Transverse colon (tissue), 4 donors: ENCODE measurements at regions not wholly inside any gene's neighbourhood (a gene's known extent, or its start where the extent isn't known, plus 50 kb on each side); places are given as distances from the start of the nearest gene placed in this dataset.

ENCODE experiments used
- CTCF ChIP-seq, 5 experiments: fragments of 200-600 bp in 3 of 5; fragments of 450-650 bp in 2 of 5; sonication (generic) in 3 of 5; IDR thresholded peaks; 1 replicate in 2 of 5; 2 replicates in 3 of 5; pipeline ENCODE4 v1.5.1; 2016 to 2017; ENCODE audit warnings: antibody characterized with exemption in 5 of 5, inconsistent platforms in 3 of 5, mild to moderate bottlenecking in 2 of 5, moderate library complexity in 1 of 5
- EP300 ChIP-seq: sonication (generic); formaldehyde crosslinking; IDR thresholded peaks from one replicate; pipeline ENCODE4 v1.6.1; 2017; ENCODE audit warnings: antibody characterized with exemption, low read depth
- POLR2A ChIP-seq: fragments of 450-650 bp; IDR thresholded peaks from one replicate; pipeline ENCODE4 v1.6.1; 2016; ENCODE audit warnings: antibody characterized with exemption, mild to moderate bottlenecking, moderate library complexity
- POLR2AphosphoS5 ChIP-seq, 3 donors: sonication (generic); formaldehyde crosslinking; IDR thresholded peaks; one replicate each; pipeline ENCODE4 v1.6.1; 2016; ENCODE audit warnings: antibody characterized with exemption in 3 of 3

- TF ChIP-seq POLR2AphosphoS5 (IDR thresholded peaks at IDR 0.05) (no peak), CTCF (IDR thresholded peaks at IDR 0.05) (no peak), POLR2A (no peak), EP300 (no peak)
Measured at GRCh38 chr16:48030926-48031325, 124.9 kb downstream of the ABCC12 start.
